SU-DHL-6 (cell line): ENCODE measurements at regions not wholly inside any gene's neighbourhood (a gene's known extent, or its start where the extent isn't known, plus 50 kb on each side); places are given as distances from the start of the nearest gene placed in this dataset.

ENCODE experiments used
- H2AFZ ChIP-seq: fragments of 200-600 bp; sonication (generic); 2 replicates; pipeline ENCODE4 v1.6.1; 2014; ENCODE audit warnings: low read depth, mild to moderate bottlenecking, moderate library complexity, mixed read lengths, antibody characterized with exemption, low read length; ENCODE audit not compliant: severe bottlenecking
- H3F3A ChIP-seq: fragments of 200-600 bp; shearing (Covaris generic); 2 replicates; pipeline ENCODE4 v1.6.0; 2016; ENCODE audit warnings: antibody characterized with exemption, mild to moderate bottlenecking; ENCODE audit not compliant: insufficient read depth
- H3K27ac ChIP-seq: fragments of 200-600 bp; sonication (generic); 2 replicates; pipeline ENCODE4 v1.5.1; 2016; ENCODE audit warnings: low read depth, mild to moderate bottlenecking, low read length, moderate library complexity, mixed read lengths
- H3K27me3 ChIP-seq: fragments of 200-600 bp; sonication (generic), shearing (Covaris generic); 2 replicates; pipeline ENCODE4 v1.6.0; 2014; ENCODE audit warnings: mild to moderate bottlenecking, low read length
- H3K36me3 ChIP-seq: fragments of 200-600 bp; sonication (generic); 2 replicates; pipeline ENCODE4 v1.6.1; 2014; ENCODE audit warnings: mild to moderate bottlenecking, low read length, mixed read lengths
- H3K4me2 ChIP-seq: fragments of 300-600, 200-600 bp; shearing (Covaris generic), sonication (generic); 2 replicates; pipeline ENCODE4 v1.6.0; 2014; ENCODE audit warnings: low read length, low read depth, mild to moderate bottlenecking; ENCODE audit not compliant: poor library complexity, severe bottlenecking
- H3K4me3 ChIP-seq: fragments of 200-600 bp; sonication (generic); 2 replicates; pipeline ENCODE4 v1.5.1; 2014; ENCODE audit warnings: antibody characterized with exemption, low read length, mild to moderate bottlenecking, mixed read lengths; ENCODE audit not compliant: insufficient read depth, poor library complexity, severe bottlenecking
- H3K79me2 ChIP-seq: fragments of 200-600 bp; sonication (generic); 2 replicates; pipeline ENCODE4 v1.6.1; 2014; ENCODE audit warnings: mild to moderate bottlenecking, low read length, moderate library complexity; ENCODE audit not compliant: insufficient read depth
- H3K9ac ChIP-seq: fragments of 200-600 bp; sonication (generic); 2 replicates; pipeline ENCODE4 v1.7.0; 2014; ENCODE audit warnings: mild to moderate bottlenecking, low read length
- H3K9me2 ChIP-seq: fragments of 200-600 bp; sonication (generic); replicated peaks from 2 replicates; pipeline ENCODE4 v1.6.1; 2014; ENCODE audit warnings: low read length; ENCODE audit not compliant: insufficient read depth
- H3K9me3 ChIP-seq: fragments of 200-600 bp; sonication (generic); 2 replicates; pipeline ENCODE4 v1.6.1; 2014; ENCODE audit warnings: low read length, mixed read lengths; ENCODE audit not compliant: insufficient read depth
- H4K20me1 ChIP-seq: fragments of 200-600 bp; sonication (generic); 2 replicates; pipeline ENCODE4 v1.6.1; 2014; ENCODE audit warnings: low read depth, mild to moderate bottlenecking, antibody characterized with exemption, low read length, moderate library complexity, mixed read lengths
- EZH2phosphoT487 ChIP-seq: fragments of 200-600 bp; sonication (generic), shearing (Covaris generic); conservative IDR thresholded peaks from 2 replicates; pipeline ENCODE4 v1.6.1; 2018; ENCODE audit warnings: mild to moderate bottlenecking, antibody characterized with exemption, low read length, moderate library complexity, mixed read lengths
- TF ChIP-seq, protein P1 (sequence below): fragments of 200-600 bp; sonication (generic); IDR thresholded peaks from one replicate; pipeline ENCODE4 v1.5.1; 2017; ENCODE audit warnings: antibody characterized with exemption, mild to moderate bottlenecking, low read length, moderate library complexity; ENCODE audit not compliant: insufficient read depth, poor library complexity, severe bottlenecking

DNA sequence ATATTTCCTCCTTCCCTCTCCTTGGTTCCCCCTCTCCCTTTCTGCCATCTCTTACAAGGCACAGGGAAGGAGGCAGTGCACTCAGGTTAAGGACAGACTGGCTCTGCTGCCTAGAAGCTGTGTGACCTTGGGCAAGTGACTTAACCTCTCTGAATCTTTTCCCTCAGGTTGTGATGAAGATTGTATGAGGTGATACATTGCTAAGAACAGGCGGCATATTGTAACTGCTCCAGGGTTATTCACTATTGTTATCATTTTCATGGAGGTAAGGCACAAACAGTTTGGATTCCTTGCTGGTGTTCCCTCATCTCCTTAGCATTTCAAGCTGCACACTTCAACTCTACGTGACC is 126.6 kb upstream of the CXCR4 start:
- Histone ChIP-seq H3K4me2 (no peak overlapping the region), H3F3A (peaks cover 20% of the 10 kb centered on the region), H3K4me3 (no peak overlapping the region), H3K27ac (peak overlapping the region; percentile 27; the same call in 1 of the 2 replicates), H3K79me2 (no peaks in the 10 kb centered on the region), H3K9me3 (no peaks in the 10 kb centered on the region), H4K20me1 (no peaks in the 10 kb centered on the region), H3K9ac (peak overlapping the region; percentile 26; the same call in 1 of the 2 replicates), H3K9me2 (no peaks in the 10 kb centered on the region), H3K27me3 (no peaks in the 10 kb centered on the region), H2AFZ (no peak overlapping the region), H3K36me3 (no peaks in the 10 kb centered on the region)
- no peak for TF ChIP-seq EZH2phosphoT487
- TF ChIP-seq, protein P1, sequence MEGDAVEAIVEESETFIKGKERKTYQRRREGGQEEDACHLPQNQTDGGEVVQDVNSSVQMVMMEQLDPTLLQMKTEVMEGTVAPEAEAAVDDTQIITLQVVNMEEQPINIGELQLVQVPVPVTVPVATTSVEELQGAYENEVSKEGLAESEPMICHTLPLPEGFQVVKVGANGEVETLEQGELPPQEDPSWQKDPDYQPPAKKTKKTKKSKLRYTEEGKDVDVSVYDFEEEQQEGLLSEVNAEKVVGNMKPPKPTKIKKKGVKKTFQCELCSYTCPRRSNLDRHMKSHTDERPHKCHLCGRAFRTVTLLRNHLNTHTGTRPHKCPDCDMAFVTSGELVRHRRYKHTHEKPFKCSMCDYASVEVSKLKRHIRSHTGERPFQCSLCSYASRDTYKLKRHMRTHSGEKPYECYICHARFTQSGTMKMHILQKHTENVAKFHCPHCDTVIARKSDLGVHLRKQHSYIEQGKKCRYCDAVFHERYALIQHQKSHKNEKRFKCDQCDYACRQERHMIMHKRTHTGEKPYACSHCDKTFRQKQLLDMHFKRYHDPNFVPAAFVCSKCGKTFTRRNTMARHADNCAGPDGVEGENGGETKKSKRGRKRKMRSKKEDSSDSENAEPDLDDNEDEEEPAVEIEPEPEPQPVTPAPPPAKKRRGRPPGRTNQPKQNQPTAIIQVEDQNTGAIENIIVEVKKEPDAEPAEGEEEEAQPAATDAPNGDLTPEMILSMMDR: no peak

DNA sequence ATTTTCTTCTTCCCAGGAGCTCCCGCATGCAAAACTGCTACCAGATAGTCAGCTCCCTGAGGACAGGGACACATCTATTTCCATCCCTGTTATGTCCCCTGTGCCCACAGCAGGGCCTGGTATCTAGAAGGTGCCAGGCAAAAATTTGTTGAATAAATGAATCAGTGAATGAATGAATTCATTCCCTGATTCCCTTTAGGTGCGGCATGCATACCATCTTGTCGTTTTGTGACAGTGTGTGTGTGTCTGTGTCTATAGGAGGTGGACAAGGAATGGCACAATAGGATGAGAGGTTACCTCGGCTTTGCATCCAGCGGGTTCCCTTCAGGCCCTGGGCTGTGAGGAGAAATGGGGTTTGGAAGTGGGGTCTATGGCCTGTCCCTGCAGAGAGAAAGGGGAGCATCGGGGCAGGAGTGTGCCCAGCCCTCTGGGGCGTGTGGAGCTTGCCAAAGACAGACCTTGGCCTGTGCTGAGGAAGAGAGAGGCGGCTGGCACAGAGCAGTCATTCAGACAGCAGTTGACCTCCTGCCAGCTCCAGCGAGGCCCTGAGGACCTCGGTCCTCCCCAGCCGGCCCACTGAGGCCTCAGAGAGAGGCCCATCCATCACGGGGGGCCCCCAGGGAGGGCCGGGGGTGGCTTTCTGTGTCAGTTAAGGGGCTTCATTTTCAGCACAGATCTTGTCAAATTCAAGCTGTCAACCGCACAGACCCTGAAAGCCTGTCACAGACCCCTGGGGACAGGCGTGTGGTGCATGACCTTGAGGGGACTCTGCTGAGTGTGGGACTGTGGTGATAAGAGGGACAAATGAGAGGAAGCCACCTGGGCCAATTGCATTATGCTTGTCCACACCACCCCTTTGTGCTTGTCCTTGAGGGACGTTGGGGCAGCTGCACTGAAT is 125.9 kb upstream of the CXCR4 start:
- no peaks in the 10 kb centered on the region for H3K9me2 ChIP-seq
- no peaks in the 10 kb centered on the region for H3K79me2 ChIP-seq
- no peaks in the 10 kb centered on the region for H3K27me3 ChIP-seq
- TF ChIP-seq, protein P1: no peak
- no peak for TF ChIP-seq EZH2phosphoT487
- no peak overlapping the region for H3K4me3 ChIP-seq
- no peaks in the 10 kb centered on the region for H3K9me3 ChIP-seq
- peak overlapping the region; percentile 27; the same call in 1 of the 2 replicates for H3K27ac ChIP-seq
- H3K4me2 ChIP-seq: no peak overlapping the region
- no peaks in the 10 kb centered on the region for H4K20me1 ChIP-seq
- H3F3A ChIP-seq: peaks cover 25% of the 10 kb centered on the region
- peak overlapping the region; percentile 26; the same call in 1 of the 2 replicates for H3K9ac ChIP-seq
- no peak overlapping the region for H2AFZ ChIP-seq
- no peaks in the 10 kb centered on the region for H3K36me3 ChIP-seq

DNA sequence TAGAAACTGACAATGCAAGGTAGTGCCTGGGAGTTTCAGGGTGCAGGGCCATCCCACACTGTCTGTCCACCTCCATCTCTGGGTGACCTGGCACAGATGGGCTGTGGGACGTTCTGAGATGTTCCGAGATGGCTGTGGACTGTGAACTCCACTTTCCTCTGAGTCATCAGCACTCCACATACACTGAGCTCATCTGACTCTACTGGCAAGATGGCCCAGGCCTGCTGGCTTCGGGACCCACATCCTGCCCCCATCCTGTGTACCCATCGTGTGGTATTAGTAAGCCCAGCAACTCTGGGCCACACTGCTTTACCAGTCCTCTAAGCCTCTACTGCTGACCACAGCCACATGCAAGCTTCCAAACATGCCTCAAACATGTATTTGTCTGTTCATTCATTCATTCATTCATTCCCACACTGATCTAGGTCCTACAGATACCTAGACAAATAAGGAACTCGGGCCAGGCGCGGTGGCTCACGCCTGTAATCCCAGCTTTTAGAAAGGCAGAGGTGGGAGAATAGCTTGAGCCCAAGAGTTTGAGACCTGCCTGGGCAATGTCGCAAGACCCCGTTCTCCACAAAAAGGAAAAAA is 124.8 kb upstream of the CXCR4 start:
- H4K20me1 ChIP-seq: no peaks in the 10 kb centered on the region
- no peaks in the 10 kb centered on the region for H3K9me3 ChIP-seq
- H3K9me2 ChIP-seq: no peaks in the 10 kb centered on the region
- H3K79me2 ChIP-seq: no peaks in the 10 kb centered on the region
- H3K4me2 ChIP-seq: no peak overlapping the region
- H3K4me3 ChIP-seq: no peak overlapping the region
- no peak for TF ChIP-seq EZH2phosphoT487
- TF ChIP-seq, protein P1: no peak
- H3K27ac ChIP-seq: no peak overlapping the region
- no peaks in the 10 kb centered on the region for H3K27me3 ChIP-seq
- H3F3A ChIP-seq: peaks cover 23% of the 10 kb centered on the region
- no peak overlapping the region for H3K9ac ChIP-seq
- no peak overlapping the region for H2AFZ ChIP-seq
- no peaks in the 10 kb centered on the region for H3K36me3 ChIP-seq
